CD4-positive, alpha-beta T cell treated with Interleukin-17A for 1 hour (primary cell): ENCODE measurements at regions not wholly inside any gene's neighbourhood (a gene's known extent, or its start where the extent isn't known, plus 50 kb on each side); places are given as distances from the start of the nearest gene placed in this dataset.
"Not testable (repeated sequence)": the region's sequence is repeated elsewhere in the genome, so short reads cannot be mapped to it uniquely, and the experiment has no call there.

Experiments
- DNase-seq: peaks from one replicate; pipeline ENCODE4 v3.0.0-alpha.2; 2020

GRCh38 chr3:144770915-144771351 lies 799.3 kb downstream of the DIPK2A start:
- no peak for DNase-seq

DNA sequence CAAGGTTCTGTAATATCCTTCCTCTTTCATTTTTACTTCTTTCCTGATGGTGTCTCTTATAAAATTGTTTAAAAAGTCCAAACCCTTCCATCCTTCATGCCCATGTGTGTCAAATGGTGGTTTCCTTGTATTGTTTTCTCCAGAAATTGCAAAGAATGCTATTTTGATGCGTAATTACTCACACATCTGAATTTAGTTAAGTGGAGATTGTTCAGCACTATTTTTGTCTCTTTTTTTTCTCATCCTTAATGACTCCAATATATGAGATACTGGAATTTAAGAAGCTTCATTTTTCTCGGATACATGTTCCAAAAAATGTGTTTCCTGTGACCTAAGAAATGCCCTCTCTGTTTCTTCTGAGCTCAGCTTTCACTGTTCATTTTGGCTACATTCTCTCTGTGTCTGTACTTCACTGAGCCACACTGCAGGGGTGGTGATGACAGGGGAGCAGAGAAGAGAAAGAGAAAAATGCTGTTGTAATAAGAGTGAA lies 799.8 kb downstream of the DIPK2A start:
- DNase-seq, result no peak

- DNase-seq, result no peak
Measured at GRCh38 chr3:144772372-144772771, 800.7 kb downstream of the DIPK2A start.

DNA sequence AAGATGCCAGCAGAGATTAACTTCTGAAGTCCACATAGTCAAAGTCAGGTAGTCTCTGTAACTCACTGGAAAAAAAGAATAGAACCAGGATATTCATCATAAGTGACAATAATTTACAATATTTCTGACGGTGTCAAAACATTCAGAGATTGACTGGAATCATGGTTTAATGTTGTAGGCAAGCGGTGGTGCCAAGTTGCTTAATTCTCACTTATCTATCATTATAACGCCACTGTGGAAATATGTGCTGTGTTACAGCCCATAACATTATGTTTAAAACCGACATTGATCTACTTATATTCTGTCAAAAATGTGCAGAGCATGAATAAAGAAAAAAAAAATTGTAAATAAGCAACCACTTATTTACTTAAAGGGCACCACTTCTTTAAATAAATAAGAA lies 801.7 kb downstream of the DIPK2A start:
- no peak for DNase-seq

DNA sequence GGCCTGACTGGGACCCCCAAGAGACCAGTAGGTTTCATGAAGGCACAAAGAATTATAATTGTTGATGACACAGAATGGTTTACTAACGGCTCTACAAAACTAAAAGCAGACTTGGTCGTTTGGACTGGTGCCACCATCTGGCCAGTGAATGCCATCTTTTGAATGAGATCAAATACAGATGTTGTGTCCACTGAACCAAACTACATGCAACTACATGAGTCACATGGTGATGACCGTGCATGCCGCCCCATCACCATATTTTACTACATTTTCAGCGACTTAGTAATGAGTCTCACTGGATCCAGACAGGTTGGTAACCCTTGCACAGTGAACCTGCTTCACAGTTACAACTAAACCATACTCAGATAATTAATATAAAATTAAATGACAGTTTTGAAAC lies 803.3 kb downstream of the DIPK2A start:
- no peak for DNase-seq

DNA sequence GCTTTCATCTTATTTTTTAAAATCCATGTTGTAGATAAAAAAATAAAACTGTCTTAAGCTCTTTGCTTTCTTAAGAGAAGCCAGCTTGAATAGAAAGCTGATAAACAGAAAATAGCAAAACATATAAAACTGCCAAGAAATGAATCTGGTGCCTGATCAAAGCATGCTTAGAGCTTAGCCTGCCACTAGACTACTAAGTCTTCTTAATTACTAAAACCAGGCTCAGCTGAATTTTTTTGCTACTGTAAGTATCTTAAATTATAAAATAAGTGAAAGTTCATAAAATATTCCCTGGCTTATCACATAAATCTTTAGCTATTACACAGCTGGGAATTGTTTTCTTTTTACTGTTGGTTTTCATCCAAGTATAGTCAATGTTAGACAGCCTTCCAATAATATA lies 803.9 kb downstream of the DIPK2A start:
- no peak for DNase-seq

GRCh38 chr3:144777906-144778305 lies 806.3 kb downstream of the DIPK2A start:
- no peak for DNase-seq

DNA sequence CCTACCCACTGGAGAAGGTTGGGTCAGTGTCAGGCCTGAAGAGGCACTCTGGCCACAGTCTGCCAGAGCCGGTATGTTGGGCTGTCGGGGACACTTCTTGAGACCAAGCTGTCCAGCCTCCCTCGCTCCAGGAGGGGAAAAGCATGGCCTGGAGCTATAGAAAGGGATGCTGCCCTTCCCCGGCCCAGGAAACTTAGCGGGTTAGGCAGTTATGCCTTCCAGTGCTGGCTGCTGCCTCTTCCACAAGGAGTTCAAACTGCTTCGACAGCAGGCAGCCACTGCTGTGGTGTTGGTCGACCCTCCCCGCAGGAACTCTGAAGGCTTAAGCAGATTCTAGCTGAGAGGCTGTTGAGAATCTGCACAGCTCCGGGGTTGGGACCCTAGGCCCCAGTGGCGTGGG lies 819.4 kb downstream of the DIPK2A start:
- no peak for DNase-seq

DNA sequence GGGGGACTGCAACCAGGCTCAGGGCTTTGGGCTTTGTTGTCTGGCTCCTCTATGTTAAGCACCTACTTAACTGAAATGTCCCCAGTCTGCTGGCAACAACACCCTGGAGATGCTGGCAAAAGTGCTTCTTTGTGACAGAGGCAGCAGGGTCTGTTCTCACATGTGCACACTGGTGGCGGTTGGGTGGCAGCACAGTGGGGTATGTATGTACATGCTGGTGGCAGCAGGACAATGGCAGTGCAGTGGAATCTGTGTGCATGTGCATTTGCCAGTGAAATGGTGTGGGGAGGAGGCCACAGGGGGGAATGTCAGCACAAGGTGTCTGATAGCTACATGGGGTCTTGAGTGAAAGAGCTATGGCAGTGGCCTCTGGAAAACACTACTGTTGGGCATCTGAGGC lies 830.3 kb downstream of the DIPK2A start:
- DNase-seq, result no peak

DNA sequence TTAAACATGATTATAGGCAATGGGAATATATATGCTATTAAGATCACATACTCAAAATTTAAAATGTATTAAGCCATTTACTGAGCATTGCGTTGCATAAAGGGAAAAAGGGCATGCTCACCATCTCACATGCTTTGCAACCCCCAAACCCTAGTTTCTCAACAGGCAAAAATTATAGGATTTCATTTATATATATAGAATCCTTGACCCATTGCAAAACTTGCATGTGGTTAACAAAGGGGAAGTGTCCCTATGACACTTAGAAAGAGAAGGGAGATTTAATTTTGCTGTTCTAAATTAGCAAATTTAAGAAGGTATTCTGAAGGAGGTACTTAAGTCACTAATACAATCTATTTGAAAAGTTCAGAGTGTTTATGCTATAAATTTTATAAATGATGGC lies 837.8 kb downstream of the DIPK2A start:
- no peak for DNase-seq

GRCh38 chr3:144810160-144810559 lies 838.5 kb downstream of the DIPK2A start:
- no peak for DNase-seq

GRCh38 chr3:144815655-144816054 lies 844.0 kb downstream of the DIPK2A start:
- no peak for DNase-seq

- no peak for DNase-seq
Measured at GRCh38 chr3:144816323-144816722, 844.7 kb downstream of the DIPK2A start.

DNA sequence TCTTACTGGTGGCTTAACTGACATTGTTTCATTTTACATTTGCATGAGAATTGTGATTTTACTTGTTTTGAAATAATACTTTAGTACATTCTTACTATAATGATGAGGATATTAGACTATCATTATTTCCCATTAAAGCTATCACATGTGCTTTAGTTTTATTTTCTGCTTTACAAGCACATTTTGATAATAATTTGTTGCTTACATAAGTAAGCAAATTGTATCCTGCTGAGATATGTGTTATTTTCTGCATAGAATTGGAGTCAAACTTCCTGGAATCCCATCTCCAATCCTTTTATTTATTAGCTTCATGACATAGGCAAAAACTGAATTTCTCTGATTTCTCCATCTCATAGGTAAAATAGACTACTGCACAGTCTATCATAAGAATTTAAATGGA lies 847.4 kb downstream of the DIPK2A start:
- no peak for DNase-seq

DNA sequence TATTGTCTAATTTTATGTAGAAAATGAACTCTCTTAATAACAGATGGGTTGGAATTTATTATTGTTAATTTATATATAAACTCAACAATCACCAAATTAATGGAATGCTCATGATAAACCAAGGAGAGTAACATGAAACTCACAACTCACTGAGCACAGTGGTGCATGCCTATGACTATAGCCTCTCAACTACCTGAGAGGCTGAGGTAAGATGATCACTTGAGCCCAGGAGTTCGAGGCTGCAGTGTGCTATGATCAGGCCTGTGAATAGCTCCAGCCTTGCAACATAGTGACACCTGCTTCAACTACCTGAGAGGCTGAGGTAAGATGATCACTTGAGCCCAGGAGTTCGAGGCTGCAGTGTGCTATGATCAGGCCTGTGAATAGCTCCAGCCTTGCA lies 848.6 kb downstream of the DIPK2A start:
- not testable (repeated sequence) for DNase-seq

- no peak for DNase-seq
Measured at GRCh38 chr3:144820726-144821125, 849.1 kb downstream of the DIPK2A start.

DNA sequence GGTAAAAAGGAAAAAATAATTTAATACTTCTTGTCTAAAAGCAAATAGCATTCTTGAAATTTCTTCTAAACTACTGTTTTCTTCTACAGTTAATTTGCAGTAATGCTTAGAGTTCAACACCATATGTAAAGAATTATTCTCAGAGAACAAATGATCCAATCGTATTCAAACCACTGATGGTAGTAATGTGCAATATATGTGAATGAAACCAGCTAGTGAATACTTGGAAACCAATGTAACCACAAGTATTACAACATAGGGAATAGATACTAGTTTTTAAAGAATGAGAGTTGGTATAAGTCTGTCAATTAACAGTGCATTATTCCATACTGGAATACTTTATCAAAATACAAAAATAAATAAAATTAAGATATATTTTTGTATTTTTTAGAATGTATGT lies 850.0 kb downstream of the DIPK2A start:
- no peak for DNase-seq

GRCh38 chr3:144822671-144823070 lies 851.0 kb downstream of the DIPK2A start:
- DNase-seq, result no peak

- DNase-seq, result no peak
Measured at GRCh38 chr3:144831955-144832716, 860.5 kb downstream of the DIPK2A start.

GRCh38 chr3:144839991-144840390 lies 868.4 kb downstream of the DIPK2A start:
- DNase-seq, result no peak

GRCh38 chr3:144840866-144841265 lies 869.2 kb downstream of the DIPK2A start:
- no peak for DNase-seq

DNA sequence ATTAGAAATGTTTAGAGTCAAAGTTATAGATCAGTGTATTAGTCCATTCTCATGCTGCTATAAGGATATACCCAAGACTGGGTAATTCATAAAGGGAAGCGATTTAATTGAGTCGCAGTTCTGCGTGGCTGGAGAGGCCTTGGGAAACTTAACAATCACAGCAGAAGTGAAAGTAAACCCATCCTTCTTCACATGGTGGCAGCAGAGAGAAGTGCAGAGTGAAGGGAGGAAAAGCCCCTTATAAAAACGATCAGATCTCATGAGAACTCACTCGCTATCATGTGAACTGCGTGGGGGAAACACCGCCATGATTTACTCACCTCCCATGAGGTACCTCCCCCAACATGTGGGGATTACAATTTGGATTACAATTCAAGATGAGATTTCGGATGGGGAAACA lies 871.5 kb downstream of the DIPK2A start:
- no peak for DNase-seq

DNA sequence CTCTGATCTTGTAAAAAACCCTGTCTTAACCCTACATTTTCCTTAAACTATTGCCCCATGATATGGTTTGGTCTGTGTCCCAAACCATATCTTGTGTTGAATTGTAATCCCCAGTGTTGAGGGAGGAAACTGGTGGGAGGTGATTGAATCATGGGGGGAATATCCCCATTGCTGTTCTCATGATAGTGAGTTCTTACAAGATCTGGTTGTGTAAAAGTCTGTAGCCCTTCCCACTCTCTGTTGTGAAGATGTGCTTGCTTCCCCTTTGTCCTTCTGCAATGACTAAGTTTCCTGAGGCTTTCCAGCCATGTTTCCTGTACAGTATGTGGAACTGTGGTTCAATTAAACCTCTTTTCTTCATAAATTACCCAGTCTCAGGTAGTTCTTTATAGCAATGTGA lies 881.4 kb downstream of the DIPK2A start:
- DNase-seq, result no peak

GRCh38 chr3:144854020-144854419 lies 882.4 kb downstream of the DIPK2A start:
- not testable (repeated sequence) for DNase-seq

- DNase-seq, result no peak
Measured at GRCh38 chr3:144859161-144859560, 887.5 kb downstream of the DIPK2A start.
